HG02623 (cell line): ENCODE measurements at regions not wholly inside any gene's neighbourhood (a gene's known extent, or its start where the extent isn't known, plus 50 kb on each side); places are given as distances from the start of the nearest gene placed in this dataset.
"Not testable (repeated sequence)": the region's sequence is repeated elsewhere in the genome, so short reads cannot be mapped to it uniquely, and the experiment has no call there.

Source experiments
- ATAC-seq: cut with Tn5 transposase; IDR thresholded peaks from one replicate; pipeline ENCODE4 v1.9.1; 2021; ENCODE audit warnings: moderate library complexity; ENCODE audit not compliant: unreplicated experiment

- ATAC-seq = no peak
Observed at GRCh38 chr18:8987241-8987640, 115.3 kb upstream of the NDUFV2 start.

- ATAC-seq = peak; percentile 68
Observed at GRCh38 chr18:8988260-8988871, 114.1 kb upstream of the NDUFV2 start.

GRCh38 chr18:8989017-8989416 is 113.5 kb upstream of the NDUFV2 start:
- ATAC-seq = no peak

- ATAC-seq = no peak
Observed at GRCh38 chr18:8989855-8990254, 112.6 kb upstream of the NDUFV2 start.

GRCh38 chr18:8990276-8991031 is 112.0 kb upstream of the NDUFV2 start:
- ATAC-seq = no peak

- no peak for ATAC-seq
Observed at GRCh38 chr18:8991155-8991554, 111.3 kb upstream of the NDUFV2 start.

- ATAC-seq = not testable (repeated sequence)
Observed at GRCh38 chr18:8992500-8992899, 110.0 kb upstream of the NDUFV2 start.

- no peak for ATAC-seq
Observed at GRCh38 chr18:8994603-8995002, 107.9 kb upstream of the NDUFV2 start.

- no peak for ATAC-seq
Observed at GRCh38 chr18:8995096-8995495, 107.4 kb upstream of the NDUFV2 start.

- no peak for ATAC-seq
Observed at GRCh38 chr18:8996771-8997432, 105.6 kb upstream of the NDUFV2 start.

- ATAC-seq = no peak
Observed at GRCh38 chr18:8997634-8998033, 104.9 kb upstream of the NDUFV2 start.

- ATAC-seq = no peak
Observed at GRCh38 chr18:8998481-8999217, 103.8 kb upstream of the NDUFV2 start.

GRCh38 chr18:8999872-9000271 is 102.6 kb upstream of the NDUFV2 start:
- no peak for ATAC-seq

- no peak for ATAC-seq
Observed at GRCh38 chr18:9000733-9001132, 101.8 kb upstream of the NDUFV2 start.

- ATAC-seq = no peak
Observed at GRCh38 chr18:9001209-9001608, 101.3 kb upstream of the NDUFV2 start.

GRCh38 chr18:9003406-9004100 is 98.9 kb upstream of the NDUFV2 start:
- ATAC-seq = no peak

- not testable (repeated sequence) for ATAC-seq
Observed at GRCh38 chr18:9004308-9004707, 98.2 kb upstream of the NDUFV2 start.

GRCh38 chr18:9007700-9008099 is 94.8 kb upstream of the NDUFV2 start:
- not testable (repeated sequence) for ATAC-seq

GRCh38 chr18:9008200-9008708 is 94.2 kb upstream of the NDUFV2 start:
- no peak for ATAC-seq
